Suprapubic skin (tissue), 4 donors: ENCODE measurements at regions not wholly inside any gene's neighbourhood (a gene's known extent, or its start where the extent isn't known, plus 50 kb on each side); places are given as distances from the start of the nearest gene placed in this dataset.

Source experiments
- POLR2A ChIP-seq, 2 donors: fragments of 450-650 bp; IDR thresholded peaks; one replicate each; pipeline ENCODE4 v1.6.1; 2017; ENCODE audit warnings: antibody characterized with exemption in 2 of 2, mild to moderate bottlenecking in 2 of 2, moderate library complexity in 2 of 2
- POLR2AphosphoS5 ChIP-seq, 3 donors: sonication (generic); formaldehyde crosslinking; IDR thresholded peaks; one replicate each; pipeline ENCODE4 v1.6.1; 2017; ENCODE audit warnings: antibody characterized with exemption in 3 of 3
- TF ChIP-seq, protein P1 (sequence below), 2 donors: fragments of 200-600 bp in 1 of 2; fragments of 450-650 bp in 1 of 2; sonication (generic) in 1 of 2; IDR thresholded peaks; one replicate each; pipeline ENCODE4 v1.5.1; 2016 to 2019; ENCODE audit warnings: antibody characterized with exemption in 2 of 2, mild to moderate bottlenecking in 1 of 2, moderate library complexity in 1 of 2

- TF ChIP-seq POLR2AphosphoS5 (IDR thresholded peaks at IDR 0.05) = no peak
- TF ChIP-seq, protein P1, sequence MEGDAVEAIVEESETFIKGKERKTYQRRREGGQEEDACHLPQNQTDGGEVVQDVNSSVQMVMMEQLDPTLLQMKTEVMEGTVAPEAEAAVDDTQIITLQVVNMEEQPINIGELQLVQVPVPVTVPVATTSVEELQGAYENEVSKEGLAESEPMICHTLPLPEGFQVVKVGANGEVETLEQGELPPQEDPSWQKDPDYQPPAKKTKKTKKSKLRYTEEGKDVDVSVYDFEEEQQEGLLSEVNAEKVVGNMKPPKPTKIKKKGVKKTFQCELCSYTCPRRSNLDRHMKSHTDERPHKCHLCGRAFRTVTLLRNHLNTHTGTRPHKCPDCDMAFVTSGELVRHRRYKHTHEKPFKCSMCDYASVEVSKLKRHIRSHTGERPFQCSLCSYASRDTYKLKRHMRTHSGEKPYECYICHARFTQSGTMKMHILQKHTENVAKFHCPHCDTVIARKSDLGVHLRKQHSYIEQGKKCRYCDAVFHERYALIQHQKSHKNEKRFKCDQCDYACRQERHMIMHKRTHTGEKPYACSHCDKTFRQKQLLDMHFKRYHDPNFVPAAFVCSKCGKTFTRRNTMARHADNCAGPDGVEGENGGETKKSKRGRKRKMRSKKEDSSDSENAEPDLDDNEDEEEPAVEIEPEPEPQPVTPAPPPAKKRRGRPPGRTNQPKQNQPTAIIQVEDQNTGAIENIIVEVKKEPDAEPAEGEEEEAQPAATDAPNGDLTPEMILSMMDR (IDR thresholded peaks at IDR 0.05) = no peak
- TF ChIP-seq POLR2A (IDR thresholded peaks at IDR 0.05) = no peak
Observed at GRCh38 chr20:7792150-7792869, 147.9 kb downstream of the HAO1 start.
